Right lobe of liver (tissue), 4 donors: ENCODE measurements at regions not wholly inside any gene's neighbourhood (a gene's known extent, or its start where the extent isn't known, plus 50 kb on each side); places are given as distances from the start of the nearest gene placed in this dataset.

Experiments
- CTCF ChIP-seq, 4 donors: fragments of 200-600 bp in 3 of 4; fragments of 450-650 bp in 1 of 4; IDR thresholded peaks; one replicate each; pipeline versions ENCODE4 v1.5.1 to v1.8.0; 2016 to 2022; ENCODE audit warnings: antibody characterized with exemption in 4 of 4, mild to moderate bottlenecking in 2 of 4
- POLR2A ChIP-seq: fragments of 450-650 bp; IDR thresholded peaks from one replicate; pipeline ENCODE4 v1.6.1; 2017; ENCODE audit warnings: antibody characterized with exemption, mild to moderate bottlenecking
- donor health status: DM: no; HTN: no; CAD: no.
- donor health status: DM: no; HTN: no; CAD: no.
- donor health status: DM: no; HTN: yes; CAD: no.

DNA sequence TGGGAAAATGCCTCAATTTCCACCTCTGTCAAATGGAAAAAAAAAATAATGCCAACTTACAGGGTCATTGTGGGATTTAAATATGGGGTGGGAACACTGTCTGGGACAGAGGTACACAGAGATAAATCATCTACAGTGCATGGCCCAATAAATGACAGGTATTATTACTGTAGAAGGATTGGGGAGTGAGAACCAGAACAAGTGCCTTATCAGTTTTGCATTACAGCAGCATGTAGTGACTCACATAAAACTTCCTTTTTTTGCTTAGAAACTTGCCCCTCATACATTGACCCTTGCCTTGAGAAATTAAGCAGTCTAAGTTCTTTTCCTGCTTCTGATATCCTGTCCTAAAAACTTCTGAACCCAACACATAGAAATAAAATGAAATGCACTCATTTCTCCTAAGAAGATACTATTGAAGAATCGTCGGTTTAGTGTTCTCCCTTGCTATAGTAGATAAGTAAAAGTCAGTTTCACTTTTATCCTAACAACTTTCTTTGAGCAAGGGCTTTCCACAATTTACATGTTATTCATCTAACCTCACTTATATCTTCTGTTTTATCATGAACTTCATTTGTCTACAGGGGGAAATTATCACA, 121.0 kb upstream of the HAAO start:
- no peak for TF ChIP-seq CTCF (IDR thresholded peaks at IDR 0.05)
- no peak for TF ChIP-seq POLR2A
